ENCODE measurements at regions not wholly inside any gene's neighbourhood (a gene's known extent, or its start where the extent isn't known, plus 50 kb on each side); places are given as distances from the start of the nearest gene placed in this dataset.

- TF ChIP-seq POLR2A (IDR thresholded peaks at IDR 0.05; ENCODE audit: low read length) (no peak), GATA1 (IDR thresholded peaks at IDR 0.05; ENCODE audit: low read depth, low read length) (no peak)
These were observed 118.2 kb upstream of the MTAP start for GRCh38 chr9:21684231-21684630.

Data from erythroblast (primary cell).